ENCODE measurements at regions not wholly inside any gene's neighbourhood (a gene's known extent, or its start where the extent isn't known, plus 50 kb on each side); places are given as distances from the start of the nearest gene placed in this dataset.
"Not testable (repeated sequence)": the region's sequence is repeated elsewhere in the genome, so short reads cannot be mapped to it uniquely, and the experiment has no call there.

DNA sequence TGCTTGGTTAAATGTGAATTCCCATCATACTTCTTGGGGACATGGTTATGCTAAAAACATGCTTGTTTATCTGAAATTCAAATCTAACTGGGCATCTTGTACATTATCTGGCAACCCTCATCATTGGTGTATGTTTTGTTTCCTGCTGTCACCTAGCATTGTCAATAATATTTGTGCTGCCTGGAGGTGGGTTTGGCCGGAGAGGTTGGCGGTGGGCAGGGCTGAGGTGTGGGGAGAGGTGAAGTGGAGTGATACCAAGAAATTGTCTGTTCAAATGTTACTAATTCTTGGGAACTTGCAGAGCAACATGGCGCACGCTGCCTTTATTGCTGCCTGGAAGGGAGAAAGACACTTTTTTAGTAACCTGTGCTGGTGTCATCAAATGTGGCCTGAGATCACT is 280.5 kb downstream of the VRK1 start:
- DNase-seq, result no peak

DNA sequence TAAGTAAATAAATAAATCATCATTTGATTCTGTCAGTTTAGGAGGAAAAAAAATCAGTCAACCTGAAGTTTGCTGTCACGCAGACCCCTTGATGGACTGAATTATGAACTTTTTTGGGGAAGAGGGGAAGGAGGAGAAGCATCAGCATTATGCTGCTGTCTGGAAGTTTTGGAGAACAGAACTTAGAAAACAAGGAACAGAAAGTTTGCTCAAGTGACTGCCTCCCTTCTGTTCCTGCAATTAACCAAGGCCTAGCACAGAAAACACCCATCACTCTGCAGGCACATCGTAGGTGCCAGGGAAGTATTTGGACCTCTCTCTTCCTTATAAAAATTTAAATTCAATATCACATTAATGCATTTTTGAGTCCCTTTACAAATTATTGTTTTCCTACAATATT is 283.8 kb downstream of the VRK1 start:
- DNase-seq, result no peak

DNA sequence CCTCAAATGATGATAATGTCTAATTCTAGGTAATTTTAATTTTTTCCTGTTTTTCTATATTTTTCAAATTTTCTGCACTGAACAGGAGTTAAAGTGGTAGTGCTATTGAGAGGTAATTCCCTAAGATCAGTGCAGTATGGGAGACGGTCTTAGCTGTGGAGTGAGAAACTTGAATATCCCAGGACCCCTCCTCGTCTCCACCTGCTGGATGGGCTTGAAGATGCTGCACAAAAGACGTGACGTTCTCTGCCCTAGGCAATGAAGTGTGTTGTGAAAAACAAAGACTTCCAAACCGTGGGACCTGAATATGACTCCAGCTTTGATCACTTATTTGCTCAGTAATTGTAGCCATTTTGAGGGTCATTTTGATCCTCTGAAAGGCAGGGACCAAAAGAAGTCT is 298.1 kb downstream of the VRK1 start:
- no peak for DNase-seq

DNA sequence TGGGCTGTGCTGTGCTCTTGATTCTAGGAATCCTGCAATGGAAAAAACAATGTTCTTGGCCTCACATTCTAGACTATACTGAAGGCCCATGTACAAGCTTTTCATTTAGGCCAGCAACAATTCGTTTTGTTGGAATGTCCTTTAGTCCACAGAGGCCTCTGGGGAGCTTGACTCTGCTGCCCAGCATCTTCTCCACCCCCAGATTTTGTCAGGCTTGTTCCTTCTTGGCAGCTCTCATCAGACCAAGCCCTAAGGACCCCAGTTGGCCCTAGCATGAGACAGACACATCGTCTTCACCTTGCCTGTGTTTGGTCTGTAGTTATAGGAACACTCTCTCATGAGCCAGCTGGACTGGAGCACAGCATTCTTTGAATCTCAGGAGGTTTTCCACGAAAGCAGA is 300.1 kb downstream of the VRK1 start:
- no peak for DNase-seq

DNA sequence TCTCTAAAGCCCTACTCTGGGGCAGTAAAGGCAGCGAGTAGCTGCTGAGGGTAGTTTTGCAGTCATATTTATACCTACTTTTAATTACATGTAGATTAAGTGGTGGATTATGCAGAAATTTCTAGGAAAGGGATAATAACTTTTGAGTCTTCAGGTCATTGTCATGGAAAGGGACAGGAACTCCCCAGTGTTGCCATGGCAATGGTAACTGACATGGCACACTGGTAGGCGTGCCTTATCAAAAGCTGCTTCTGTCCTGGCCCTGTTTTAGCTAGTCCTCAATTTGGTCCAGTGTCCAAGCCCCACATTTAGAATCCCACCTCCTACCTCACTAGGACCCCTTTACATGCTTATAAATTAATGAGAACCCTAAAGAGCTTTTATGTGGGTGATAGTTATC is 303.1 kb downstream of the VRK1 start:
- DNase-seq, result no peak

DNA sequence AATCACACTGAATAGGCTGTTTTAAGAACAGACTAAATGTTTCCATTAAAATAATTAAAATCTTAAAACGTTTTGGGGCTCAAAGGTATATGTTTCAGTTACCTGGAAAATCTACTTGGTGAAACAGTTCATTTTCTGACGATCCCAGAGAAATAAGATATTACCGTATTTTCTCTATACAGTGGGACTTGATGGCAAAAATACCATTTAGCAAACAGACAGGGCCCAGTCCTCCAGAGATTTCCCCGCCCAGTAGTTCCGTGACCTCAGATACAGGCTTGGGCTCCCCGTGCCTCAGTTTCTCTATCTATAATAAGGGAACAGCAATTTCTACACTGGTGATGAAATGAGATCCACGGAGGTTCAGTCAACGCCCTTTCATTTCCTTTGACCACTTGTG is 304.4 kb downstream of the VRK1 start:
- DNase-seq, result no peak

DNA sequence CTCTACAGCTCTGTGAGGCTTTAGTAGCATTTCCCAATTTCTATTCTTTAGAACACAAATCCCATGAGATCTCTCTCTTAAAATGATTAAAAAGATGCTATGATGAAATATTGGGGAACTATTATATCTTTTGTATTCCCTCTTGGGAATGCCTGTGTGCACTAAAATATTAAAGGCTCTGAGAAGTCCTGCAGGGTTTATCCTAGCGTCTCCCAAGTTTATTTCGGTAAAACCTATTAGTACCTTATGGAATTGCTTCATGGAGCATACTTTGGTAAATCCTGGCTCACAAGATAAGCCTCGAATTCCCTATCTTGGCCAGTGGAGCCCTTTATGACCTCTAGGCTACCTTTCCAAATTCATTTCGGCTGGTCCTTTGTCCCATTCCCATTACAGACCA is 306.8 kb downstream of the VRK1 start:
- DNase-seq, result no peak

DNA sequence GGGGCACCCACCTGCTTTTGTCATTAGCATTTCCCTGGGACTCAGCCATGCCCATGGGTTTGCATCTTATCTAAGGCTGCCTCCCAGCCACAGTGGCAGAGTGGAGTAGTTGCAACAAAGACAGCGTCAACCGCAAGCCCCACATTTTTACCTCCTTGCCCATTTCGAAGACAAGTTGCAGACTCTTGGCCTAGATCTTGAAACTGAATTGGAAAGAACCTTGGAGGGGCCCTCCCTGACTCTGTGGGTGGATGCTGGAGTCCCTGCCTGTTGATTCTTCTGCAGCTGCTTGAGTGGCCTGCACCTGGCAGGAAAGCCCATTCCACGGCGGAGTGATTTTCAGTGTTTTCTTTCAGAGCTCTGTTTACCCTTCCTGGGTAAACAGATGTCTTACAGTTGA is 309.0 kb downstream of the VRK1 start:
- DNase-seq, result no peak

DNA sequence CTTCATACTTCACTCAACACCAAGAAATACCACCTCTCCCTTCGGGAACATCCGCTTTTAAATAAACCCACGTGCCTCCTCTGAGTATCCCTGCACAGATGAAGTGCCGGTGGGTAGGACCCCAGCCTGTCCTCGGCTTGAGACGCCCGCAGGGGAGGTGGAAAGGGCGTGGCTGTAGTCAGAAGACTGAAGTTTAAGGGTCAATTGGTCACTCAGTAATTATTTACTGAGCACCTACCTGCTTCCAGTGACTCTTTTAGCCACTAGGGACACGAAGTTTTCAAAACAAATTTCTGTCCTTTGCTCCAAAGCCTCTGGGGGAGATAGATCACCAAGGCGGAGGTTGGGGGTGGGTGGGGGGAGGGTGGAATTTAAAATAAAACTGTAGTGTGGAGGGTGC is 309.4 kb downstream of the VRK1 start:
- no peak for DNase-seq

DNA sequence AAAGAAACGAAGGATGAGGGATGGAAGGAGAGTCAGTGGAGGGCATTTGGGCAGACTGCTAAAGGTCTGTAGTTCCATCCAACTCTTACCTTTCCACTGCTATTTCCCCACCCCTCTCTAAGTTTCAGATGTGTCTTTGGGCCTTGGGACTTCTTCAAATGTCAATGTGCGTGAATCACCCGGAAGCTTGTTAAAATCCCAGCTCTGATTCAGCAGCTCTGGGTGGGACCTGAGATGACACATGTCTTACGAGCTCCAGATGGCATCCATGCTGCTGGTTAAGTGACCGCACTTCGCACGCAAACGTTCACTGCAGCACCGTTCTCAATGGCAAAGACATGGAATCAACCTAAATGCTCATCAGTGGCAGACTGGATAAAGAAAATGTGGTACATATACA is 309.9 kb downstream of the VRK1 start:
- DNase-seq, result no peak

DNA sequence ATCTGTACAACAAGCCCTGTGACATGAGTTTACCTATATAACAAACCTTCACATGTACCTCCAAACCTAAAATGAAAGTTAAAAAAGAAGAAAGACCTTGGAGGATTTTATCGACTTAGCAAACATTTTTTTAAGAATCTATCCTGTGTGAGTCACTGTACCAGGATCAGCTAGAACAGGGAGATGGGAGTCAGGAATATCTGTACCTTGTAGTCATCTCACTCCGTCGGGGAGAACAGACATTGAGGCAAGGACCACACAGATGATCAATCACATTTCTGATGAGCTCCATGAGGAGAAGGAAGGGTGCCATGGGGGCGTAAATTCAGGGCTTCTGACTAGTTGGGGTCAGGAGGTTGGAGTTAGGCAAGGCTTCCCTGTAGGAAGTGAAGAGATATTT is 310.6 kb downstream of the VRK1 start:
- no peak for DNase-seq

DNA sequence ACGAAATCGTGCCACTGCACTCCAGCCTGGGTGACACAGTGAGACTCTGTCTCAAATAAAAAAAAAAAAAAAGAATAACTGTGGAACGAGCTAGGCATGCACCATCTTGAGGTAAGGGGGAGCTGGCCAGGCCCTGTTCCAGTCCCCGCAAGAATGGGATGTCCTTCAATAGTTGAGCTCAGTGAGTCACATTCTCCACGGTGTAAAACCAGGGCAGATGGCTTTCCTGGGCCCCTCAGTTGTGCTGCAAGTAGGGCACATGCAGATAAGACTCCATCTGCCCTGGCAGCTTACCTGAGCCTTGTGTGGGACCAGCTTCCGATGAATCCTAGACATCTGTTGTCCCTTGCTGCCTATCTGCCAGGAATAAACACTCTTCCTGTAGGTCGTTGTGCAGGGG is 312.1 kb downstream of the VRK1 start:
- DNase-seq, result no peak

DNA sequence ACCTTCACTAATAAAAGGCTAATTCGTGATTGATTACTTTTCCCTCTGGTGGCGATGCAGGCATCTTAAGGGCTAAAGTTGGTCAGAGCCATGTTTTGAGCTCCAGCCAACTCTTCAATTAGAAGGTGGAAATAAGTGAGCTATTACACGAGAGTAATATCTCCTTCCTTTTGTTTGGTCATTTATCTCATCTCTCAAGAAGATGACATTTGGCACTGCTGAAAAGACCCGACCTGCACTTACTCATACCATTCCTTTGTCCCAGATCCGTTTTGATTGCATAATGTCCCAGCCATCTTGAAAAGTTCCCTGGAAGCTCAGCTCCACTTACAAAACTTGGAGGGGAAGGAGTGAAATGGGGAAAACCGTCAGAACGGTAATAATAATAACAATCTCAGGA is 316.2 kb downstream of the VRK1 start:
- no peak for DNase-seq

DNA sequence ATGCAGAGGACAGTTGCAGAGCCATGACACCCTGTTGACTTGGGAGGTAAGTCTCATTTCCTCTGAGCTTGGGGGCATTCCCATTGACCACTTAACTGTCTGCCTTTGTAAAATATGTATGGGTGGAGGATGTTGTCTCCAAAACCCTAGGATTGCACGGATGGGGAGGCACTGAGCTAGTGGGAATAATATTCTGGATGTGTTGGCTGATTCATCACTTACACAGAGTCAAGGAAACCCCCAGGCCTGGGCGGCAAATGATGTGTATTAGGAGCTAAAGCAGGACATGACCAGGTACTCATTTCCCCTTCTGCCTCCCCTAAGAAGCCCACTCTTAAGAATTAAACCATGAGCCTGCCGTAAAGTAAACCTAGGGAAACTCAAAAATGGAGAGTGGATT is 319.4 kb downstream of the VRK1 start:
- no peak for DNase-seq

DNA sequence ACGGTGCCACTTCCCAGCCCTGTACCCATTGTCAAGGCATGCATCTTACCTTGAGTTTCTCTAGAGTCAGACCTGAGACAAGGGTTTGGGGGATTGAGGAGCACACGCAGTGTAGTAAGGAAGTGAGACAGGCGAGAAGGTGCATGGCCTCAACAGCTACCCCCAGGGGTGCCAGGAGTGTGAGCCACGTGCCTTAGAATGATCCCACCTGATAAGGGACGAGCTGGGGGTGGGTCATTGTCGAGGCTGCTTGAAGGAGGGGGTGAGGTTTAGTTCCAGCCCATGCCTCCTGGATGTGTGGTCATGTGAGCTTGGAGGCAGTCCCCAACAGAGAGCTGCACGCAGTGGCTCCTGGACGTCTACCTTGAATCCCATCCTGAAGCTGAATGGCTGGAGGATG is 320.5 kb downstream of the VRK1 start:
- DNase-seq, result no peak

DNA sequence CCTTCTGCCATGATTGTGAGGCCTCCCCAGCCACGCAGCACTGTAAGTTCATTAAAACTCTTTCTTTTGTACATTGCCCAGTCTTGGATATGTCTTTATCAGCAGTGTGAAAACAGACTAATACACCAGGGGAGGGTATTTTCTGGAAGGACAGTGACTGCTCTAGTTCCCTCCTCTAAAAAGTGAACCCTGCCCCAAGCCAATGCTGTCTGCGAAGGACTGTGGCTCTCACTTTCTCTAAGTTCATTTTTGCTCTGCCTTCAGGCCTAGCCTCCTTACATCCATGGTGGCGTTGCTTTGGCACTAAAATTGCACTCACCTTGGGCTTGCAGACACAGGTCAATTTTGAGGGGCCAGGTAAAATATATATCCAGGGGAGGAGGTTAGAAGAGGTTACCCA is 323.0 kb downstream of the VRK1 start:
- no peak for DNase-seq

DNA sequence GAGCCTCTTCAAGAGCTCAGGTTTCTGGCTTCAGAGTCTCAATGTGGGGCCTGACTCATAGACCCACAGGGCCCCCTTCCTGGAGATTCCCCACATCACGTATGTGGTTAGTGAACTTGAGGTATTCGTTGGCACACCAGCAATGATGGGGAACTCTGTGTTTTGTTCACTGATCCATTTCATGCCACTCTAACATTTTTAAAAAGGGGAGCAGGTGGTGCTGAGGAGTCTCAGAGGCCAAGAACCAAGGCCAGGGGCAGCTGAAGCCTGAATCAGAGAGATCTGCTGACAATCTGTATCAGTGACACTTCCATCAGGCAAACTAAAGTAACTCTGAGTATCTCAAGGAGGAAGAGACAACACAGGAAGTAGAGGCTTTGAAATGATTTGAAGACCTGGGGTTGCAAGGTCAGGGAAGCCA is 323.4 kb downstream of the VRK1 start:
- peak; percentile 64 for DNase-seq

DNA sequence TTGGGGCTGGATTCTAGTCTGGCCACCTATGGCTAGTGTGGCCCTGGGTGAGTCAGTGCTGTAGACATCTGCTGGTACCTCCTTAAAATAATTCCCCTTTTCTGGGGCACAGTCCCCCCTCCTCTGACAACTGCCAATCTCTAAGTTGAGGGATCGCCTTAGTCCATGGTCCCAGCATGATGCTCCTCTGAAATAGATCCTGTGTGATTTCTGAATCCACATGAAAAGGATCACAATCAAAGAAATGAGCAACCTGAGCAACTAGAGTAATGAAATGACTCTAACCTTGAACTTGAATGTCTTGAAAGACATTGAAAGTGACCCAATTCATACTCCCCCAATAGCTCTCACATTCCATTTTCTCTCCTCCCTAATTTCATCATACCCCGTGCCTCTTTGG is 332.5 kb downstream of the VRK1 start:
- DNase-seq, result no peak

DNA sequence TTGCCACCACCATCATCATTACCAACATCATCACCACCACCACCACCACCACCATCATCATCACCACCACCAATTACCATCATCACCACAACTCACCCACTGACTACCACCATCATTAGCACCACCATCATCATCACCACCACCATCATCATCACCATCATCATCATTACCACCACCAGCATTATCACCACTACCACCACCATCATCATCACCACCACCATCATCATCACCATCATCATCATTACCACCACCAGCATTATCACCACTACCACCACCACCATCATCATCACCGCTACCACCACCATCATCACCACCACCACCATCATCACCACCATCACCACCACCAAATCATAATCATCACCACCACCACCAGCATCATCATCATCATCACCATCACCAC is 338.7 kb downstream of the VRK1 start:
- not testable (repeated sequence) for DNase-seq

DNA sequence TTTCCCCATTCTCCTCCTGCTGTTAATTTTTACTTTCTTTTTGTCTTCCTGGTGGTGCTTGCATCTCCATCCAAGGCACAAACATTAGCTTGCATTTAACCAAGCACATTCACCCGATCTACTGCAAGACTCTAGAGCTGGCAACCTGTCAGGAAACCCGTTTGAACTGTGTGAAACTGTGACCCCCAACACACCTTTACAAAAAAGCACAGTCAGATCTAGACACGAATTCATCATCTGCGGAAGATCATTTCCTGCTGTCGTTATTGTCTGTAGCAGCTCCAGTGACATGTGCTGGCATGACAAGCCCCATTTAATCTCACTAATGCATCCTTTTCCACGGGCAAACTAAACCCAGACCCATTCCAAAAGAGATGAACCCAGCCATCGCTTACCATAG is 340.5 kb downstream of the VRK1 start:
- no peak for DNase-seq

DNA sequence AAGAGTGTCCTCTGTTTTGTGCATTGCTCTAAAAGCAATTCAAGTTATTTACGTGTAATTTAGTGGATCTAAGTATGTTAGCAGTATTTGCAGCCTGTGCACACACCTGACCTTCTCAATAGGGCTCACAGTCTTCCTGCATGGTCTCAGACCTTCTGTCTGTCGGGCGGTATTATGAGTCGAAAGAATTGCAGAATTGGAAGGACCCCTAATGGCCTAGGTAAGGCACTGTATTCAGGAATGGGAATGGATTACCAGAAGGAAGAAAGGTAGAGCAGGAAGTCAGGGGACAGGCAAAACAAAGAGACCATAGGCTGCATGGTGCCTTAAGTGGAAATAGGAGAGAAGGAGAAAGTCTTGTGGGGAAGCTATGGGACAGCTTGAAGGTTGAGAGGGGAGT is 341.6 kb downstream of the VRK1 start:
- no peak for DNase-seq

DNA sequence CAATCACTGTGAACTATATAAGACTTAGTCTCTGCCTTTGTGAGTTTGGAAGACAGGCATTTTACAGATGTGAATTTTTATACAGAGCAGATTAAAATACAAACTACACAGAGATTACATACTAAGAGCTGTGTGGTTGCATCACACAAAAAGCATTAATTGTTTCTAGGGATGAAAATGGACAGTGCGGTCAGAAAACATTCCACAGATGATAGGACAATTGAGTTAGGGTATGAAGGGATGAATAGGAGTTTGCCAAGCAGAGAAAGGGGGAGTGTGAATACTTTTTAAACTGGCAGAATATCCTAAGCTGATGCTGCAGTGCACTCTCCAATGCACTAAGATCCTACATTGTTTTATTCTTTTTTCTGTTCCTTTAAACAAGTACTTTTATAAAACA is 345.8 kb downstream of the VRK1 start:
- DNase-seq, result no peak

DNA sequence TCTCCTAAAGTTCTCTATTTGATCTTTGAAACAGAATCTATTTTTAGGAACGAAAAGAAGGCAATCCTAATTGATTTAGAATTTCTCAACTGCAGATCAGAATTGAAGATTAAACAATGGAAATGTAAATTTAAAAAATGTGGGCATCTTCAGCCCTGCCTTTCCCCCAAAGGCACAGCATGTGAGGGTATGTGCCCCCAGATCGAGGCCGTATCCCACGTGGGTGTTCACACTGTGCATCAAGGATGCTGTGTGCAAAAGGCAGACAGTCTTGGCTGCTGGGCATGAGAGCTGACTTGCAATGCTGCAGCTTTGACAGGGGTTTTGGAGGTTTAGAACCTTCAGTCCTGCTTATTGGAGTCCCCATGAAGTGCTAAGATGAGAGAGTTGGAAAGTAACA is 346.3 kb downstream of the VRK1 start:
- no peak for DNase-seq

DNA sequence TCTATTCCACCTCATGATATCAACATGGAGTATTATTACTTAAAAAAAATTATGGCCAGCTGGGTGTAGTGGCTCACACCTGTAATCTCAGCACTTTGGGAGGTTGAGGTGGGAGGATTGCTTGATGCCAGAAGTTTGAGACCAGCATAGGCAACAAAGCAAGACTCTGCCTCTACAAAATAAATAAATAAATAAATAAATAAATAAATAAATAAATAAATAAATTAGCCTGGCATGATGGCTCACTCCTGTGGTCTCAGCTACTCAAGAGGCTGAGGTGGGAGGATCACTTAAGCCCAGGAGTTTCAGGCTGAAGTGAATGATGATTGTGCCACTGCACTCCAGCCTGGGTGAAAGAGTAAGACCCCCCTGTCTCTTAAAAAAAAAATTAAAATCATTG is 350.8 kb downstream of the VRK1 start:
- DNase-seq, result not testable (repeated sequence)

DNA sequence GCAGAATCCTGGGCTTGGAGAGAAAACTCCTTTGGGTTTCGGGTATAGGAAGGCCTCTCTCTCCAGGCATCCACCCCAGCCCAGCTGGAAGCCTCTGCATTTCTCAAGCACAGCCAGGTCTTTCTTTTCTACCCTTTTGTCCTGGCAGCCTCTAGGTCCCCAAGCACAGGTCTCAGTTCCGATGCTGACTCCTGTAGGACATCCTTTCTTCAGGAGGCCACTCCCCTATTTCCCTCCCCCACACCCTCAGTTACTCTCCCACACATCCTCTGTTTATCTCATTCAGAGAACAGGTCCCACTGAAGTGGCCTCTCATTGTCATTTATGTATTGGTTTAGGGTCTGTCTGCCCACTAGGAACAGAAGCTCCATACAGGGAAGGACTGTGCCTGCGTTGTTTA is 352.6 kb downstream of the VRK1 start:
- no peak for DNase-seq

DNA sequence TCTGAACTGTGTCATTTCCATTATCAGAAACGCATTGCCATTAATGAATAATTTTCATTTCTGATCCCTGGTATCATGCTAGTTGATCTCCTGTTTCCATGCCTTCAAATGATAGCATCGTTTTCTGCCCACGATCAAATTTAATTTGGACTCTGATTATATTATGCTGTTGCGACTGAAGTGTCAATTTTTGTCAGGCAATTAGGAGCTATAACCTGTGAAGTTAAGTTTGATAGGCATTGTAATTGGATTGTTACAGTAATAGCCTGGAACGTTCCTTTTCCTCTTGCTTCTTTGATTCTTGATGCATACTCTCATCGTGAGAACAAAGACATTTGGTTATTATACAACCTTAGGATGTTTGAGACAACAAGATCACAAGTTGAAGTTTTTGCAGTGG is 356.3 kb downstream of the VRK1 start:
- no peak for DNase-seq

DNA sequence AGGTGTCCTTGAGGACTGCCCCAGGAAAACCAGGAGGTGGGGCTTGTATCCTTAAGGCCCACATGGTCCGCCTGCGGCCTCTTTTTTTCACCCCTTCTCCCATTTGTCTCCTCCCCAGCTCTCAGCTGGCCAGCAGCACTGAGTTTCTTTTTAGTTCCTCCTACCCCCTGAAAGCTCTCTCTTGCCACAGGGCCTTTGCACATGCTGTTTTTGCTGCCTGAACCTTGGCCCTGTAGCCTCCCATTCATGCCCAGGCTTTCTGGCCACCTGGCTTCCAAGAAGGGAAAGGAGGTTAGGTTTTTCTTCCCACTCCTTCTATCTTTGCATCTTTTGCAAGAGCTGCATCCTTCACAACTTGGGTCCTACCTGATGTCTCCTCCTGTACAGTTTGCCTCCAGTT is 358.1 kb downstream of the VRK1 start:
- DNase-seq, result no peak
